ENCODE measurements at regions not wholly inside any gene's neighbourhood (a gene's known extent, or its start where the extent isn't known, plus 50 kb on each side); places are given as distances from the start of the nearest gene placed in this dataset.

- TF ChIP-seq CTCF (IDR thresholded peaks at IDR 0.05; ENCODE audit: low read depth, low read length): no peak
- Histone ChIP-seq H3K27me3 (ENCODE audit: control insufficient read depth, insufficient read depth, low read length) (peaks cover 10% of the 10 kb centered on the region), H3K9me3 (ENCODE audit: control insufficient read depth, insufficient read depth, low read length) (no peaks in the 10 kb centered on the region; the same call in 1 of the 2 replicates), H3K4me3 (ENCODE audit: low read depth, low read length) (no peak overlapping the region), H3K27ac (ENCODE audit: low read depth, low read length) (no peak overlapping the region)
- ChIA-PET POLR2A (no interaction called here), CTCF (no interaction called here)
- DNase-seq (ENCODE audit: low read depth, low spot score): no peak
Measured at GRCh38 chr10:3287572-3288445, 115.2 kb upstream of the PITRM1 start.

- peaks cover 14% of the 10 kb centered on the region for H3K27me3 ChIP-seq (ENCODE audit: control insufficient read depth, insufficient read depth, low read length)
- no peak overlapping the region for H3K27ac ChIP-seq (ENCODE audit: low read depth, low read length)
- POLR2A ChIA-PET: no interaction called here
- CTCF ChIA-PET: no interaction called here
- no peak overlapping the region for H3K4me3 ChIP-seq (ENCODE audit: low read depth, low read length)
- no peak for TF ChIP-seq CTCF (IDR thresholded peaks at IDR 0.05; ENCODE audit: low read depth, low read length)
- no peak for DNase-seq (ENCODE audit: low read depth, low spot score)
- no peaks in the 10 kb centered on the region for H3K9me3 ChIP-seq (ENCODE audit: control insufficient read depth, insufficient read depth, low read length)
Measured at GRCh38 chr10:3282674-3283017, 110.1 kb upstream of the PITRM1 start.

DNA sequence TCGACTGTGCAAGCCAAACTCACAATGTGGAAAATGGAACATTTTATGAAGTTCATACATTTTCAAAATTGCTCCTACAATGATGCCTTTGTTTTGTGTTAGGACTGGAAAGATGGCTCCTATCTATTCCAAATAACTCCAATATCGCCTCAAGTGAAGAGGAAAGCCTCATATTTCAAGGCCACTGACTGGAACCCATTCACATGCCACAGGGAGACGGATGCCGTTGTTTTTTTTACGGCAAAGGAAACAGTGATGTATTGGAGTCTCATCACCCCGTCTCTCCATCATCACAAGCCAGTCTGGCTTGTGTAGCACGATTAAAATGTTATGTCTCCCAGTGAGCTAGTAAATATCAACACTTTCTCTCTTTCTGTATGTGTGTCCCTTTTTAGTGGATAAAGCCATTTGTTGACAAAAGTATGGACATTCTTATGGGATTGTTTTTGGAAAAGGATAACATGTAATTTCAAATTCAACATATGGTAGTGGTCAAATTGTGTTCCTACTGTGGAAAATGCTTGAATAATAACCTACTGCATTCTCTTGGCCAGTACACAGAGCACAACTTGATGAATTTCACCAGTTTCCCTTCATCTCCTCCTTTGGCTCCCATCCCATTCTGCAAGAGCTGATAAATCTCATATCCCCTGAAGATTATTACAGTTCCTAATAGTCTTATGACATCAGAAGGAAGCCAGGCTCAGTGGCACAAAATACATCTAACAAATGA is 109.5 kb upstream of the PITRM1 start:
- Histone ChIP-seq H3K27ac (ENCODE audit: low read depth, low read length) (no peak overlapping the region), H3K27me3 (ENCODE audit: control insufficient read depth, insufficient read depth, low read length) (peaks cover 10% of the 10 kb centered on the region), H3K4me3 (ENCODE audit: low read depth, low read length) (no peak overlapping the region), H3K9me3 (ENCODE audit: control insufficient read depth, insufficient read depth, low read length) (no peaks in the 10 kb centered on the region)
- DNase-seq (ENCODE audit: low read depth, low spot score): no peak
- no peak for TF ChIP-seq CTCF (IDR thresholded peaks at IDR 0.05; ENCODE audit: low read depth, low read length)
- ChIA-PET CTCF (no interaction called here), POLR2A (no interaction called here)

GRCh38 chr10:3278771-3279170 is 106.2 kb upstream of the PITRM1 start:
- H3K27ac ChIP-seq (ENCODE audit: low read depth, low read length): no peak overlapping the region
- no peaks in the 10 kb centered on the region for H3K9me3 ChIP-seq (ENCODE audit: control insufficient read depth, insufficient read depth, low read length)
- ChIA-PET CTCF (no interaction called here), POLR2A (no interaction called here)
- peaks cover 9% of the 10 kb centered on the region for H3K27me3 ChIP-seq (ENCODE audit: control insufficient read depth, insufficient read depth, low read length)
- no peak for DNase-seq (ENCODE audit: low read depth, low spot score)
- H3K4me3 ChIP-seq (ENCODE audit: low read depth, low read length): no peak overlapping the region
- no peak for TF ChIP-seq CTCF (IDR thresholded peaks at IDR 0.05; ENCODE audit: low read depth, low read length)

DNA sequence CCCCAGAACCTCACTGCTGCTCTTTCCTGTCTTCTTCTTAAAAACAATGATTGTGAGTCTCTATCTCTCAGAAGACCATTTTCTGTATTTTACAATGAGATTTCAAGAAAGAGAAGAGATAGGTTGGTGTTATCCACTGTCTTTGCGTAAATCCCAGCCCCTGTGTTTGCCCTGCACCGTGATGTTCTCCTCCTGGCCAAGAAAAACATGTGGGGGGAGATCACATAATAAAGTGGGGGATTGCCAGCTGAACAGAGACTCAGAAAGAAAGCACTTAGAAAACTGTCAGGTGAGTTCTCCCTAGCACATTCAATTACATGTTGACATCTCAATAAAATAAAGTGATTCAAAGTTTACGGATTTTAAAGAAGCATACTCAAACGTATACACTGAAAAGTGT is 105.0 kb upstream of the PITRM1 start:
- DNase-seq (ENCODE audit: low read depth, low spot score): no peak
- Histone ChIP-seq H3K4me3 (ENCODE audit: low read depth, low read length) (no peak overlapping the region), H3K9me3 (ENCODE audit: control insufficient read depth, insufficient read depth, low read length) (no peaks in the 10 kb centered on the region), H3K27ac (ENCODE audit: low read depth, low read length) (no peak overlapping the region), H3K27me3 (ENCODE audit: control insufficient read depth, insufficient read depth, low read length) (peaks cover 9% of the 10 kb centered on the region)
- ChIA-PET CTCF (no interaction called here), POLR2A (no interaction called here)
- TF ChIP-seq CTCF (IDR thresholded peaks at IDR 0.05; ENCODE audit: low read depth, low read length): no peak

Data from AG04450 (cell line).